NCI-H510A treated with DMSO at 0.1 percent for 48 hours (cell line): ENCODE measurements at regions not wholly inside any gene's neighbourhood (a gene's known extent, or its start where the extent isn't known, plus 50 kb on each side); places are given as distances from the start of the nearest gene placed in this dataset.
"Not testable (repeated sequence)": the region's sequence is repeated elsewhere in the genome, so short reads cannot be mapped to it uniquely, and the experiment has no call there.

Experiments
- DNase-seq: peaks from one replicate; lab custom pipeline; 2025; lab: John Stamatoyannopoulos, UW

DNA sequence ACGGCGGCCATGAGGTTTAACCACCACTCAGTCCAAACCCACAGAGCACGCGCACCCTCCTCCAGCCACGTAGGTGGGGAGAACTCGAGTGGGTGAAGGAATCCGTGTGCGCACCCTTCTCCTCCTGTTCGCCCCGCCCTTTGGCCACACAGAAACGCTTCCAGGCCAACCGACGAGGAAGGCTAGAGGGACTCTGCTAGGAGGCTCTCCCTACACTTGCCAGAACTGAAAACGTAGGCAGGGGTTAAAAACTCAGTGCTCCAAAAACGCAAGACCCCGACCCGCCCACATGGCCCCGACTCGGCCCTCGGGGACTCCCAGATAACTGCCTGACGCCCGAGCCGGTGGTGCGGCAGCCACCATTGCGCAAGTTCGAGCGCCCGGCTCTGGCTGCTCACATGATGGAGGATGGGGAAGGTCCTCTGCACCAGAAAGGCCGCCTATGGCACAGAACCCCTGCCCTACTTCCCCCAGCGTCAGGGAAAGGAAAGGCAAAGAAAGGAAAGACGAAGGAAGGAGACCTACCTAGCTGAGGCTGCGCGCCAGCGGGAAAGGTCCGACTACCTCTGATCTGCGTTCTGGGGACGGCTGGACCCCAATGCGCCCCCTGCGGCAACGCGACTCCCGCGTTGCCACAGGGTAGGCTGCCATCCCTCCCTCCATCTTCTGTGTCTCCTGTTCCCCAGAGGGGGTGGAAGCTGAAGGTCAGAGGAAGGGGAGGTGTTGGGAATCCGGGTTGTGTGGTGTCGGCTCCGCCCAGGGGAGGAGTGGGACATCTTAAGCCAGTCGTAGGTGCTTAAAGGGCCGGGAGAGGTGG, 201.9 kb upstream of the AGTR2 start:
- DNase-seq = peak; percentile 73

DNA sequence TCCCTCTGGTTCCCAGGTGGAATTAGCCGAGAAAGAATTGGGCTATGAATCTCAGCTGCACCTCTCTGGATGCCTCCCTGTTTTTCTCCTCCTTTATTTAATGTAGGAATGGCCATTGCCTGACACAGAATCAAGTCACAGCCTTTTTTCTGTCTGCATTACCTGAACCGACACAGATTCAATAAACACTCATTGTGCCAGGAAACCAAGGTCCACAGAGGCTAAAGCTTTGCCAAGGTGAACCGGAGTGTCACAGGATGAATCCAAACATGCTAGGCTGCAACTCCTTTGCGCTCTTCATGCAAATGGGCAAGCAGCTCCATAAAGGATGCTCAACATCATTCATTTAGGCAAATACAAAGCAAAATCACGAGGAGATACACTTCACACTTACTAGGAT, 199.8 kb upstream of the AGTR2 start:
- no peak for DNase-seq

DNA sequence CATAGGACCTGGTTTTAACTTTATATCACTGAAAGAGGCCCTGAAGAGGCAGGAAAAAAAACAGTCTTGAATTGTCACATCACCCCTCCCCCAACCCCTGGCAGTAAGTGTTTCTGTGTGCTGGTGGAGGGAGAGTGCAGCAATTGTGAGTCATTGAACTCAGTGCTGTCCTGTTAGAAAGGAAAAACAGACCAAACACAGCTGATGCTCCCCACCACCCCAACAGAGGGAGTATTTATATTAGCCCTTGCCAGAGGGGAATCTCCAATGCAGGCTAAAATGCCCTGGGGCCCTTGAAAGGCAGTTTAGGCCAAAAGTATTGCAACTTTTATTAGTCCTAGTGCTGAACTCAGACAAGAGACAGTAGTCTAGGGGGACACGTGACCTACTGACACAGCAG, 197.8 kb upstream of the AGTR2 start:
- DNase-seq = no peak

DNA sequence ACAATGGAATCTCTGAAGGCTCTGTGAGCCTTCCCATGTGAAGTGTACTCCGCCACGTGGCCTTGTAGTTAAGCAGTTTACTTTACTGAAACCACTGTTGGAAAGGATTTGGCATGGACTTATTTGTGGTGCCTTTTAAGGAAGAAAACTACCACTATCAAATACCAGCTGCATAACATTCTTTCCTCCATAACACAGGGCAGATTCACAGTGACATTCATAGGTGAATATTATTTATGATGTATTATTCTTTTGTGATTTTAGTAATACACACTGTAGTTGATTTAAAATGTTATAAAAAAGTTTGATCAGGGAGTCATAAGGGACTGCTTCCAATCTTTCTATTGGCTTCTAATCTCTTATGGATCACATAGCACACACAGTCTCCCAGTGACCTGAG, 192.5 kb upstream of the AGTR2 start:
- no peak for DNase-seq

DNA sequence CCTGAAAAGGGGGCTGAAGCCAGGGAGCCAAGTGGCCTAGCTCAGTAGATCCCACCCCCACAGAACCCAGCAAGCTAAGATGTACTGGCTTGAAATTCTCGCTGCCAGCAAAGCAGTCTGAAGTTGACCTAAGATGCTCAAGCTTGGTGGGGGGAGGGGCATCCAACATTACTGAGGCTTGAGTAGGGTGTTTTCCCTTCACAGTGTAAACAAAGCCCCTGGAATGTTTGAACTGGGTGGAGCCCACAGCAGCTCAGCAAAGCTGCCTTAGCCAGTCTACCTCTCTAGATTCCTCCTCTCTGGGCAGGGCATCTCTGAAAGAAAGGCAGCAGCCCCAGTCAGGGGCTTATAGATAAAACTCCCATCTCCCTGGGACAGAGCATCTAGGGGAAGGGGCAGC, 187.4 kb upstream of the AGTR2 start:
- not testable (repeated sequence) for DNase-seq

DNA sequence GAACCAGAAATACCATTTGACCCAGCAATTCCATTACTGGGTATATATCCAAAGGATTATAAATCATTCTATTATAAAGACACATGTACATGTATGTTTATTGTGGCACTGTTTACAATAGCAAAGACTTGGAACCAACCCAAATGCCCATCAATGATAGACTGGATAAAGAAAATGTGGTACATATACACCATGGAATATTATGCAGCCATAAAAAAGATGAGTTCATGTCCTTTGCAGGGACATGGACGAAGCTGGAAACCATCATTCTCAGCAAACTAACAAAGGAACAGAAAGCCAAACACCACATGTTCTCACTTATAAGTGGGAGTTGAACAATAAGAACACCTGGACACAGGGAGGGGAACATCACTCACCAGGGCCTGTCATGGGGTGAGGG, 183.1 kb upstream of the AGTR2 start:
- DNase-seq = not testable (repeated sequence)

DNA sequence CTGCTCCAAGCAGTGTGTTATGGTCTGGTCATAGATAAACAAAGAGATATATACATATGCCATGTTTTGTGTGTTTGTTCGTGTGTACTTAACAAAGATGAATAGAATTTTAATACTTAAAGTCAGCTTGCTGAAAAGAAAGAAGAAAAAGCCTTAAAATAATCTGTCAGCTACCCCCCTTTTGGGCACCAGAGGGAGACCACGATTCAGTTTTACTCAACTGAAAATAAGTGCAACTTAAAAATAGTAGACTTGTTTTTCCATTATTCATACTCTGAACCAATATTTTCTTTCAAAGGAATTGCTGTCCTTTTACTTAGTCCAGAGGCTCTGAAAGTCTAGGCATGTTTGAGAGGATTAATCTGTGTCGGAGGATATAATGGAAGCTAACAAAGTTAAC, 181.7 kb upstream of the AGTR2 start:
- no peak for DNase-seq

DNA sequence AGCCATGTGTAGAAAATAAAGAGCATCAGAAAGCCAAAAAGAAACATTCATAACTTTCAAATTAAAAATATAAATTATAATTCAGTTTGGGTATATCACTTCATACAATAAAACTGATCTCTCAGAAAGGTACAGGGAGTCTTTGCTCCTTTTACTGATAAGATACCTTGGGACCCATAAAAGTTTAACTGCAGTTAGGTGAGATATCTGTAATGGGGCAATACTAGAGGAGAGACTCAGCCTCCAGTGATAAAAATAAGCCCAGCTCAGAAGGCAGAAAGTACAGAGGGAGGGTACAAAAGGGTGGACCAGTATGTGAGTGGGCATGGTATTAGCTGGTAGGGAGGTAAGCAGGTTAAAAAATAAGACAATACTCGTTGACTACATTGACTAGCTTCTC, 180.9 kb upstream of the AGTR2 start:
- no peak for DNase-seq

DNA sequence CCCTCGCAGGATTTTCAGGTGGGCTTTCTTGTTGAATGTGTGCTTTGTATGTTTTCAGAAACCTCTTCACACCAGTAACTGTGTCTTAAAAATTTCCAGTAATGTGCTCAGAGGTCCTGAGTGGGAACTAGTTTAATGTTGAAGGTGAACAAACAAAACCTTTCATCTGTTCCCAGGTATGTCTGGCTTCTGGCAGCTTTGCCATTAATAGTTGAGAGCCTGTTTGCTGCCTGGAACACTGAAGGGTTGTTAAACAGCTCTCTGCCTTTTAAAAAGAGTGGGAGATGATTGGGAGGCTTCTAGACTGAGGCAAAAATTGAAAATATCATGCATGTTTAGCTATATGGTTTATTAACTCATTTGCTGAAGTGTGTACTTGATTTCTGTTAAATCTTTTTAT, 161.2 kb upstream of the AGTR2 start:
- DNase-seq = no peak

DNA sequence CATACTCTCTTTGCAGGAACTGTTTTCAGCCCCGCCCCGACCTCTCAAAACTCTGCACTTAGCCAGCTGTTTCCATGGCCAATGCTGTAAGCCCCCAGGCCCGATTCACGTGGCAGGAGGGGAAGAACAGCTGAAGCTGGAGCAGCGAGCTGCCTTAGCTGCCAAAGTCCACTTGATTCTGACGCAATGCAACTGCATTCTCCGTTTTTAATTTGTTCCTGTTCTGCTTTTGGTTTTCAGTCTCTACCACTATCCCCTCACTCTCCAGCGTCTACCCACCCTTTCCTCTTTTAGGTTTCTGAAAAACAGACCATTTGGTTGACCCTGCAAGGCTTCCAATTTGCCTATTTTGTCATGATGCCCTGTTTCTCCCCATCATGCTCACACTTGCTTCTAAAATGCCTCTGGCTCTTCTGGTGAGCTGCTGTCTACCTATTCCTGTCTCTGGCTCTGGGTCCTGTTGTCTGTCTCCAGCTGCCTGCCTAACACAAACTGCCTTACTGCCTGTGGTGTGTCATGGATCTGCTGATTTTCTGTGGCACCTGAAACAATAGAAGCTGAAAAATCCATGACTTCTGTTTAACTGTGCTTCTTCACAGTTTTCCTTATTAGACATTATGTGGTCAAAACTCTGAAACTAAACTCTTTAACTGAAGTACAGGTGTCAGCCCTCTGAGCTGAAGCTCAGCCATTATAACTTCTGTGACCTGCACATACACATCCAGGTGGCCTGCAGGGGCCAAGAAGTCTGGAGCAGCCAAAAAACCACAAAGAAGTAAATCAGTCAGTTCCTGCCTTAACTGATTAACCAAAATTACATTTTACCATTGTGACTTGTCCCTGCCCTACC, 160.5 kb upstream of the AGTR2 start:
- DNase-seq = no peak

DNA sequence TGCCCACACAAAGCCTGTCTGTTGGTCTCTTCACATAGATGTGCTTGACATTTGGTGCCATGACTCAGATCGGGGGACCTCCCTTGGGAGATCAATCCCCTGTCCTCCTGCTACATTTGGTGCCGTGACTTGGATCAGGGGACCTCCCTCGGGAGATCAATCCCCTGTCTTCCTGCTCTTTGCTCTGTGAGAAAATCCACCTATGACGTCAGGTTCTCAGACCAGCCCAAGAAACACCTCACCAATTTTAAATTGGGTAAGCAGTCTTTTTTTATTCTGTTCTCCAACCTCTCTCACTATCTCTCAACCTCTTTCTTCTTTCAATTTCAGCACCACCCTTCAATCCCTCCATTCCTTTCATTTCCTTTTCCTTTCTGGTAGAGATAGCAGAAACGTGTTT, 159.6 kb upstream of the AGTR2 start:
- no peak for DNase-seq

DNA sequence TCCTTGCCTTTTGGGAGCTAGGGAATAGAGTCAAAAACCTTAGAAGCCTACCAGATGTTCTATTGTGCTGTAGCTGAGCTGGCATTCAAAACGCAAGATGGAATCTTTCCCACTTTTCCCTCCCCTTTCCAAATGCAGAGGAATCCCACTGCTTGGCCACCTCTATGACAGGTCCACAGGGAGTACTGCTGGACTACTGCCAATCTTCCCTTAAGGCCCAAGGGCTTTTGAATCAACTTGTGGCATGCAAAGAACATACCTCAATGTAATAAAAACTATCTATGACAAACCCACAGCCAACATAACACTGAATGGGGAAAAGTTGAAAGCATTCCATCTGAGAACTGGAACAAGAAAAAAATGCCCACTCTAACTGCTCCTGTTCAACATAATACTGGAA, 139.2 kb upstream of the AGTR2 start:
- DNase-seq = no peak
